PC-9 (cell line): ENCODE measurements at regions not wholly inside any gene's neighbourhood (a gene's known extent, or its start where the extent isn't known, plus 50 kb on each side); places are given as distances from the start of the nearest gene placed in this dataset.

Experiments
- BruUV-seq: library from RNA; stranded (reverse); fragments of 400-500 nt; replicated peaks from 2 replicates; lab custom pipeline; 2021; lab: Mats Ljungman, UMichigan
- CTCF ChIA-PET: fragments of 300-600 bp; sonication (Branson Sonifier 250); formaldehyde crosslinking; loops from one replicate; lab custom pipeline; 2022; ENCODE audit warnings: antibody characterized with exemption; lab: Charles Lee
- POLR2A ChIA-PET: fragments of 300-600 bp; sonication (Branson Sonifier 250); formaldehyde crosslinking; loops from one replicate; lab custom pipeline; 2022; ENCODE audit warnings: antibody characterized with exemption; ENCODE audit not compliant: unreplicated experiment; lab: Charles Lee
- DNase-seq, 2 experiments: peaks; one replicate each; pipeline versions ENCODE4 v3.0.0 to v3.0.0-alpha.2; 2015 to 2022; ENCODE audit warnings: mixed read lengths in 1 of 2
- H2AFZ ChIP-seq: fragments of 200-600 bp; sonication (generic); 2 replicates; pipeline ENCODE4 v1.8.1; 2017; ENCODE audit warnings: antibody characterized with exemption
- H3F3A ChIP-seq: fragments of 200-600 bp; sonication (generic); 2 replicates; pipeline ENCODE4 v1.8.1; 2017; ENCODE audit warnings: antibody characterized with exemption, mild to moderate bottlenecking, low read depth; ENCODE audit not compliant: insufficient read depth
- H3K27ac ChIP-seq: fragments of 200-600 bp; sonication (generic); 2 replicates; pipeline ENCODE4 v1.6.1; 2016; ENCODE audit warnings: mixed run types
- H3K27me3 ChIP-seq: fragments of 200-600 bp; sonication (generic); 2 replicates; pipeline ENCODE4 v1.6.1; 2016; ENCODE audit warnings: low read depth, mixed run types; ENCODE audit not compliant: insufficient read depth
- H3K36me3 ChIP-seq: fragments of 200-600 bp; sonication (generic); 2 replicates; pipeline ENCODE4 v1.6.1; 2016; ENCODE audit warnings: low read depth, mixed run types
- H3K4me1 ChIP-seq: fragments of 200-600 bp; sonication (generic); replicated peaks from 2 replicates; pipeline ENCODE4 v1.6.1; 2016; ENCODE audit warnings: mixed run types; ENCODE audit not compliant: insufficient read depth
- H3K4me2 ChIP-seq: fragments of 200-600 bp; sonication (generic); 2 replicates; pipeline ENCODE4 v1.6.1; 2017; ENCODE audit warnings: mixed run types
- H3K4me3 ChIP-seq: fragments of 200-600 bp; sonication (generic); 2 replicates; pipeline ENCODE4 v1.6.1; 2016; ENCODE audit warnings: mixed run types
- H3K79me2 ChIP-seq: fragments of 200-600 bp; sonication (generic); 2 replicates; pipeline ENCODE4 v1.6.1; 2017; ENCODE audit warnings: low read depth, mixed run types
- H3K9me2 ChIP-seq: fragments of 200-600 bp; sonication (generic); 2 replicates; pipeline ENCODE4 v1.8.1; 2017; ENCODE audit warnings: mild to moderate bottlenecking; ENCODE audit not compliant: insufficient read depth
- H3K9me3 ChIP-seq: fragments of 200-600 bp; sonication (generic); 2 replicates; pipeline ENCODE4 v1.8.1; 2016; ENCODE audit warnings: low read depth; ENCODE audit not compliant: insufficient read depth
- H4K20me1 ChIP-seq: fragments of 200-600 bp; sonication (generic); 2 replicates; pipeline ENCODE4 v1.8.1; 2017; ENCODE audit not compliant: insufficient read depth
- CTCF ChIP-seq: fragments of 200-600 bp; sonication (generic); conservative IDR thresholded peaks from 2 replicates; pipeline ENCODE4 v1.6.1; 2017; ENCODE audit warnings: mixed run types, antibody characterized with exemption, mild to moderate bottlenecking, moderate library complexity
- EZH2 ChIP-seq: fragments of 200-600 bp; sonication (generic); IDR thresholded peaks from 2 replicates; pipeline ENCODE4 v1.8.0; 2017; ENCODE audit warnings: antibody characterized with exemption, low read depth
- intact Hi-C: fragments of 100-400 bp; cut with micrococcal nuclease; formaldehyde crosslinking; loops from one replicate; pipeline ENCODE4 v1.10.0; 2022; ENCODE audit not compliant: unreplicated experiment

GRCh38 chr18:53755914-53756609 lies 468.4 kb downstream of the MBD2 start:
- TF ChIP-seq CTCF (no peak), EZH2 (no peak)
- H3K9me3 ChIP-seq, result no peaks in the 10 kb centered on the region
- H2AFZ ChIP-seq, result no peak overlapping the region
- intact Hi-C loops, result no loop called here
- H3K4me1 ChIP-seq, result no peaks in the 10 kb centered on the region
- CTCF ChIA-PET, result no interaction called here
- no peak overlapping the region for H3K4me3 ChIP-seq
- H4K20me1 ChIP-seq, result no peaks in the 10 kb centered on the region
- H3K27me3 ChIP-seq, result no peaks in the 10 kb centered on the region
- POLR2A ChIA-PET, result no interaction called here
- no peak for DNase-seq
- no peak overlapping the region for H3K27ac ChIP-seq
- no TSS peak for BruUV-seq
- H3K9me2 ChIP-seq, result no peaks in the 10 kb centered on the region
- H3K4me2 ChIP-seq, result no peak overlapping the region
- H3K79me2 ChIP-seq, result no peaks in the 10 kb centered on the region
- no peaks in the 10 kb centered on the region for H3K36me3 ChIP-seq
- no peaks in the 10 kb centered on the region for H3F3A ChIP-seq

- no peaks in the 10 kb centered on the region for H3K36me3 ChIP-seq
- no peak overlapping the region for H3K27ac ChIP-seq
- no peaks in the 10 kb centered on the region for H3K9me2 ChIP-seq
- H3K79me2 ChIP-seq, result no peaks in the 10 kb centered on the region
- POLR2A ChIA-PET, result no interaction called here
- no peaks in the 10 kb centered on the region for H3K4me1 ChIP-seq
- intact Hi-C loops, result no loop called here
- no peak for DNase-seq
- BruUV-seq, result no TSS peak
- no peaks in the 10 kb centered on the region for H3F3A ChIP-seq
- CTCF ChIA-PET, result no interaction called here
- no peak overlapping the region for H3K4me2 ChIP-seq
- H3K27me3 ChIP-seq, result no peaks in the 10 kb centered on the region
- no peak for TF ChIP-seq CTCF
- no peak for TF ChIP-seq EZH2
- H4K20me1 ChIP-seq, result no peaks in the 10 kb centered on the region
- no peaks in the 10 kb centered on the region for H3K9me3 ChIP-seq
- no peak overlapping the region for H3K4me3 ChIP-seq
- H2AFZ ChIP-seq, result no peak overlapping the region
Measured at GRCh38 chr18:53754154-53754553, 470.3 kb downstream of the MBD2 start.

GRCh38 chr18:53753601-53754000 lies 470.9 kb downstream of the MBD2 start:
- Histone ChIP-seq H3K79me2 (no peaks in the 10 kb centered on the region), H3K36me3 (no peaks in the 10 kb centered on the region), H3F3A (no peaks in the 10 kb centered on the region), H3K9me2 (no peaks in the 10 kb centered on the region), H3K4me3 (no peak overlapping the region), H2AFZ (no peak overlapping the region), H3K27ac (no peak overlapping the region), H3K4me1 (no peaks in the 10 kb centered on the region), H3K4me2 (no peak overlapping the region), H3K27me3 (no peaks in the 10 kb centered on the region), H3K9me3 (no peaks in the 10 kb centered on the region), H4K20me1 (no peaks in the 10 kb centered on the region)
- no TSS peak for BruUV-seq
- intact Hi-C loops, result no loop called here
- ChIA-PET POLR2A (no interaction called here), CTCF (no interaction called here)
- DNase-seq, result no peak
- no peak for TF ChIP-seq CTCF
- TF ChIP-seq EZH2, result no peak
